ENCODE measurements at regions not wholly inside any gene's neighbourhood (a gene's known extent, or its start where the extent isn't known, plus 50 kb on each side); places are given as distances from the start of the nearest gene placed in this dataset.

DNA sequence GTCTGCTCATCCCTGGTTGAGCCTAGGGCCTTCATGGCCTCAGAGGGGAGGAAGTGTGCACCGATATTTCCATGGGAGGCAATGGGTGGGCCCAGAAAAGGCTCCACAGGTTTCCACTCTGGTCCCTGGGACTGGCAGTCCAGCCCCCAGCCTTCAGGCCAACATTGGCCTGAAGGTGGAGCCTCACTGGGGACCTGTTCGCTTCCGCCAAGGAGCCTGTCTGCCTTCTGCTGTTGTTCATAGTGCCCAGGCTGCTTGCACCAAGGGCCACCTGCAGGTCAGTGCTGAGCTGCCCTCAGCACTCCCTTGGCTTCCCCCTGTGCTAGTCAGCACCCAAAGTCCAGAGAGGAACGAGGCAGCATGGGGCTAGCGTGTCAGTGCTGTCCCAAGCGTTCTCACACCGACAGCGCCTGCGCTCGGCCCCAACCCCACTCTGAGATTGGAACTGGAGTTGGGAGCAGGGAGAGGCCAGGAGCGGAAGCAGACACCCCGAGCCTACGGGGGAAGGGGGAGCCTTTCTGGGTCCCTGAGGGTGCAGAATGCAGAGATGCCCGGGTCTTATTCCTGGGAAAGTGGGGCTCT lies 720.7 kb downstream of the PCDH18 start:
- H3K27ac ChIP-seq (ENCODE audit: extremely low read depth, low read depth, low read length): no peak overlapping the region
- ChIA-PET POLR2A (no interaction called here), CTCF (no interaction called here)
- no peaks in the 10 kb centered on the region for H3K4me1 ChIP-seq (ENCODE audit: control insufficient read depth, insufficient read depth, low read length)
- TF ChIP-seq KLF10 (tag by site-specific recombination; IDR thresholded peaks at IDR 0.05) (no peak), ZNF16 (tag by site-specific recombination; IDR thresholded peaks at IDR 0.05; ENCODE audit: low read depth) (no peak), ZNF169 (tag by site-specific recombination; IDR thresholded peaks at IDR 0.05) (no peak), SETDB1 (IDR thresholded peaks at IDR 0.05; ENCODE audit: insufficient read length, low read length) (no peak), ZNF248 (tag by site-specific recombination; IDR thresholded peaks at IDR 0.05) (no peak), MZF1 (tag by site-specific recombination; IDR thresholded peaks at IDR 0.05; ENCODE audit: borderline replicate concordance) (no peak), ZNF391 (tag by site-specific recombination; IDR thresholded peaks at IDR 0.05; ENCODE audit: borderline replicate concordance, low read depth) (no peak), ZNF529 (tag by site-specific recombination; IDR thresholded peaks at IDR 0.05; ENCODE audit: insufficient replicate concordance) (no peak), MYNN (tag by site-specific recombination; IDR thresholded peaks at IDR 0.05; ENCODE audit: borderline replicate concordance) (no peak), ZNF660 (tag by site-specific recombination; IDR thresholded peaks at IDR 0.05) (no peak), ZBTB8A (tag by site-specific recombination; IDR thresholded peaks at IDR 0.05) (no peak), SP7 (tag by site-specific recombination; IDR thresholded peaks at IDR 0.05) (no peak), ZNF530 (tag by site-specific recombination; IDR thresholded peaks at IDR 0.05; ENCODE audit: low read depth) (no peak), ZFP41 (tag by site-specific recombination; IDR thresholded peaks at IDR 0.05; ENCODE audit: borderline replicate concordance) (no peak)
- TF ChIP-seq, protein P1, sequence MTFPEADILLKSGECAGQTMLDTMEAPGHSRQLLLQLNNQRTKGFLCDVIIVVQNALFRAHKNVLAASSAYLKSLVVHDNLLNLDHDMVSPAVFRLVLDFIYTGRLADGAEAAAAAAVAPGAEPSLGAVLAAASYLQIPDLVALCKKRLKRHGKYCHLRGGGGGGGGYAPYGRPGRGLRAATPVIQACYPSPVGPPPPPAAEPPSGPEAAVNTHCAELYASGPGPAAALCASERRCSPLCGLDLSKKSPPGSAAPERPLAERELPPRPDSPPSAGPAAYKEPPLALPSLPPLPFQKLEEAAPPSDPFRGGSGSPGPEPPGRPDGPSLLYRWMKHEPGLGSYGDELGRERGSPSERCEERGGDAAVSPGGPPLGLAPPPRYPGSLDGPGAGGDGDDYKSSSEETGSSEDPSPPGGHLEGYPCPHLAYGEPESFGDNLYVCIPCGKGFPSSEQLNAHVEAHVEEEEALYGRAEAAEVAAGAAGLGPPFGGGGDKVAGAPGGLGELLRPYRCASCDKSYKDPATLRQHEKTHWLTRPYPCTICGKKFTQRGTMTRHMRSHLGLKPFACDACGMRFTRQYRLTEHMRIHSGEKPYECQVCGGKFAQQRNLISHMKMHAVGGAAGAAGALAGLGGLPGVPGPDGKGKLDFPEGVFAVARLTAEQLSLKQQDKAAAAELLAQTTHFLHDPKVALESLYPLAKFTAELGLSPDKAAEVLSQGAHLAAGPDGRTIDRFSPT (tag by site-specific recombination; IDR thresholded peaks at IDR 0.05): no peak
- TF ChIP-seq, protein P2, sequence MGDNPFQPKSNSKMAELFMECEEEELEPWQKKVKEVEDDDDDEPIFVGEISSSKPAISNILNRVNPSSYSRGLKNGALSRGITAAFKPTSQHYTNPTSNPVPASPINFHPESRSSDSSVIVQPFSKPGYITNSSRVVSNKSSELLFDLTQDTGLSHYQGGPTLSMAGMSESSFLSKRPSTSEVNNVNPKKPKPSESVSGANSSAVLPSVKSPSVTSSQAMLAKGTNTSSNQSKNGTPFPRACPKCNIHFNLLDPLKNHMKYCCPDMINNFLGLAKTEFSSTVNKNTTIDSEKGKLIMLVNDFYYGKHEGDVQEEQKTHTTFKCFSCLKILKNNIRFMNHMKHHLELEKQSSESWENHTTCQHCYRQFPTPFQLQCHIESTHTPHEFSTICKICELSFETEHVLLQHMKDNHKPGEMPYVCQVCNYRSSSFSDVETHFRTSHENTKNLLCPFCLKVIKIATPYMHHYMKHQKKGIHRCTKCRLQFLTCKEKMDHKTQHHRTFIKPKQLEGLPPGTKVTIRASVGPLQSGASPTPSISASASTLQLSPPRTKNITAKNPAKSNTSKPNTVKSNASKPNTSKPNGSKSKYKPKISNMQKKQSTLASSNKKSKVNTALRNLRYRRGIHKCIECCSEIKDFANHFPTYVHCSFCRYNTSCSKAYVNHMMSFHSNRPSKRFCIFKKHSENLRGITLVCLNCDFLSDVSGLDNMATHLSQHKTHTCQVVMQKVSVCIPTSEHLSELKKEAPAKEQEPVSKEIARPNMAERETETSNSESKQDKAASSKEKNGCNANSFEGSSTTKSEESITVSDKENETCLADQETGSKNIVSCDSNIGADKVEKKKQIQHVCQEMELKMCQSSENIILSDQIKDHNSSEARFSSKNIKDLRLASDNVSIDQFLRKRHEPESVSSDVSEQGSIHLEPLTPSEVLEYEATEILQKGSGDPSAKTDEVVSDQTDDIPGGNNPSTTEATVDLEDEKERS (tag by site-specific recombination; IDR thresholded peaks at IDR 0.05): no peak
- TF ChIP-seq, protein P3, sequence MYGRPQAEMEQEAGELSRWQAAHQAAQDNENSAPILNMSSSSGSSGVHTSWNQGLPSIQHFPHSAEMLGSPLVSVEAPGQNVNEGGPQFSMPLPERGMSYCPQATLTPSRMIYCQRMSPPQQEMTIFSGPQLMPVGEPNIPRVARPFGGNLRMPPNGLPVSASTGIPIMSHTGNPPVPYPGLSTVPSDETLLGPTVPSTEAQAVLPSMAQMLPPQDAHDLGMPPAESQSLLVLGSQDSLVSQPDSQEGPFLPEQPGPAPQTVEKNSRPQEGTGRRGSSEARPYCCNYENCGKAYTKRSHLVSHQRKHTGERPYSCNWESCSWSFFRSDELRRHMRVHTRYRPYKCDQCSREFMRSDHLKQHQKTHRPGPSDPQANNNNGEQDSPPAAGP (tag by site-specific recombination; IDR thresholded peaks at IDR 0.05): no peak
- TF ChIP-seq, protein P4, sequence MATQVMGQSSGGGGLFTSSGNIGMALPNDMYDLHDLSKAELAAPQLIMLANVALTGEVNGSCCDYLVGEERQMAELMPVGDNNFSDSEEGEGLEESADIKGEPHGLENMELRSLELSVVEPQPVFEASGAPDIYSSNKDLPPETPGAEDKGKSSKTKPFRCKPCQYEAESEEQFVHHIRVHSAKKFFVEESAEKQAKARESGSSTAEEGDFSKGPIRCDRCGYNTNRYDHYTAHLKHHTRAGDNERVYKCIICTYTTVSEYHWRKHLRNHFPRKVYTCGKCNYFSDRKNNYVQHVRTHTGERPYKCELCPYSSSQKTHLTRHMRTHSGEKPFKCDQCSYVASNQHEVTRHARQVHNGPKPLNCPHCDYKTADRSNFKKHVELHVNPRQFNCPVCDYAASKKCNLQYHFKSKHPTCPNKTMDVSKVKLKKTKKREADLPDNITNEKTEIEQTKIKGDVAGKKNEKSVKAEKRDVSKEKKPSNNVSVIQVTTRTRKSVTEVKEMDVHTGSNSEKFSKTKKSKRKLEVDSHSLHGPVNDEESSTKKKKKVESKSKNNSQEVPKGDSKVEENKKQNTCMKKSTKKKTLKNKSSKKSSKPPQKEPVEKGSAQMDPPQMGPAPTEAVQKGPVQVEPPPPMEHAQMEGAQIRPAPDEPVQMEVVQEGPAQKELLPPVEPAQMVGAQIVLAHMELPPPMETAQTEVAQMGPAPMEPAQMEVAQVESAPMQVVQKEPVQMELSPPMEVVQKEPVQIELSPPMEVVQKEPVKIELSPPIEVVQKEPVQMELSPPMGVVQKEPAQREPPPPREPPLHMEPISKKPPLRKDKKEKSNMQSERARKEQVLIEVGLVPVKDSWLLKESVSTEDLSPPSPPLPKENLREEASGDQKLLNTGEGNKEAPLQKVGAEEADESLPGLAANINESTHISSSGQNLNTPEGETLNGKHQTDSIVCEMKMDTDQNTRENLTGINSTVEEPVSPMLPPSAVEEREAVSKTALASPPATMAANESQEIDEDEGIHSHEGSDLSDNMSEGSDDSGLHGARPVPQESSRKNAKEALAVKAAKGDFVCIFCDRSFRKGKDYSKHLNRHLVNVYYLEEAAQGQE (tag by site-specific recombination; IDR thresholded peaks at IDR 0.05): no peak
- no peak overlapping the region for H3K4me3 ChIP-seq (ENCODE audit: low read depth, low read length)
- H3K36me3 ChIP-seq (ENCODE audit: control insufficient read depth in 2 of 2, insufficient read depth in 1 of 2, low read length in 2 of 2): no peaks in the 10 kb centered on the region
- H3K9me3 ChIP-seq (ENCODE audit: control insufficient read depth, insufficient read depth, low read depth, low read length): no peaks in the 10 kb centered on the region
